Astrocyte (in vitro differentiated cells and primary cell): ENCODE measurements at regions not wholly inside any gene's neighbourhood (a gene's known extent, or its start where the extent isn't known, plus 50 kb on each side); places are given as distances from the start of the nearest gene placed in this dataset.

Source experiments
- DNase-seq: peaks from one replicate; pipeline ENCODE4 v3.0.0-alpha.2; 2010; ENCODE audit warnings: low read depth
- FAIRE-seq: peaks from 2 replicates; lab custom pipeline; 2011; peaks lifted over from hg19 to GRCh38; lab: Jason Lieb, UNC
- H2AFZ ChIP-seq: 2 replicates; pipeline ENCODE4 v1.6.0; 2012; ENCODE audit warnings: low read depth, low read length, inconsistent platforms
- H3K27ac ChIP-seq: 2 replicates; pipeline ENCODE4 v1.5.1; 2011; ENCODE audit warnings: low read depth, low read length, inconsistent platforms
- H3K27me3 ChIP-seq: 2 replicates; pipeline ENCODE4 v1.6.0; 2011; ENCODE audit warnings: low read length, inconsistent platforms; ENCODE audit not compliant: insufficient read depth
- H3K36me3 ChIP-seq: 2 replicates; pipeline ENCODE4 v1.5.1; 2011; ENCODE audit warnings: low read length, inconsistent platforms; ENCODE audit not compliant: insufficient read depth
- H3K4me1 ChIP-seq: 2 replicates; pipeline ENCODE4 v1.5.1; 2011; ENCODE audit warnings: low read length, inconsistent platforms; ENCODE audit not compliant: insufficient read depth
- H3K4me2 ChIP-seq: 2 replicates; pipeline ENCODE4 v1.6.0; 2012; ENCODE audit warnings: low read length, inconsistent platforms
- H3K4me3 ChIP-seq: 2 replicates; pipeline ENCODE4 v1.5.1; 2011; ENCODE audit warnings: low read depth, mild to moderate bottlenecking, low read length, inconsistent platforms; ENCODE audit not compliant: insufficient read depth
- H3K79me2 ChIP-seq: 2 replicates; pipeline ENCODE4 v1.6.0; 2012; ENCODE audit warnings: mild to moderate bottlenecking, low read length, inconsistent platforms; ENCODE audit not compliant: insufficient read depth
- H3K9ac ChIP-seq: 2 replicates; pipeline ENCODE4 v1.6.0; 2012; ENCODE audit warnings: mild to moderate bottlenecking, low read length, inconsistent platforms
- H3K9me3 ChIP-seq: 2 replicates; pipeline ENCODE4 v1.5.1; 2012; ENCODE audit warnings: low read depth, mild to moderate bottlenecking, low read length, inconsistent platforms; ENCODE audit not compliant: insufficient read depth
- H4K20me1 ChIP-seq: 2 replicates; pipeline ENCODE4 v1.6.0; 2012; ENCODE audit warnings: low read length, inconsistent platforms; ENCODE audit not compliant: insufficient read depth
- H3K27ac Mint-ChIP-seq: one replicate; pipeline ENCODE4 v1.8.0; 2021; ENCODE audit warnings: mild to moderate bottlenecking, mixed read lengths; ENCODE audit not compliant: unreplicated experiment
- H3K27me3 Mint-ChIP-seq: one replicate; pipeline ENCODE4 v1.8.0; 2021; ENCODE audit warnings: low read depth, mixed read lengths; ENCODE audit not compliant: unreplicated experiment
- H3K36me3 Mint-ChIP-seq: one replicate; pipeline ENCODE4 v1.8.0; 2021; ENCODE audit warnings: low read depth, mixed read lengths; ENCODE audit not compliant: unreplicated experiment
- H3K4me1 Mint-ChIP-seq: one replicate; pipeline ENCODE4 v1.8.0; 2021; ENCODE audit warnings: low read depth, mixed read lengths; ENCODE audit not compliant: unreplicated experiment
- H3K4me3 Mint-ChIP-seq: one replicate; pipeline ENCODE4 v1.8.0; 2021; ENCODE audit warnings: mild to moderate bottlenecking, moderate library complexity, mixed read lengths; ENCODE audit not compliant: unreplicated experiment
- H3K9me3 Mint-ChIP-seq: one replicate; pipeline ENCODE4 v1.8.0; 2021; ENCODE audit warnings: mild to moderate bottlenecking, mixed read lengths; ENCODE audit not compliant: unreplicated experiment
- EZH2 ChIP-seq: IDR thresholded peaks from 2 replicates; pipeline ENCODE4 v1.6.1; 2012; ENCODE audit warnings: mild to moderate bottlenecking, low read length, inconsistent platforms; ENCODE audit not compliant: insufficient read depth
- TF ChIP-seq, protein P1 (sequence below): IDR thresholded peaks from 2 replicates; pipeline ENCODE4 v1.5.1; 2011; ENCODE audit warnings: low read depth, mild to moderate bottlenecking, inconsistent platforms, low read length, moderate library complexity; ENCODE audit not compliant: insufficient read depth

DNA sequence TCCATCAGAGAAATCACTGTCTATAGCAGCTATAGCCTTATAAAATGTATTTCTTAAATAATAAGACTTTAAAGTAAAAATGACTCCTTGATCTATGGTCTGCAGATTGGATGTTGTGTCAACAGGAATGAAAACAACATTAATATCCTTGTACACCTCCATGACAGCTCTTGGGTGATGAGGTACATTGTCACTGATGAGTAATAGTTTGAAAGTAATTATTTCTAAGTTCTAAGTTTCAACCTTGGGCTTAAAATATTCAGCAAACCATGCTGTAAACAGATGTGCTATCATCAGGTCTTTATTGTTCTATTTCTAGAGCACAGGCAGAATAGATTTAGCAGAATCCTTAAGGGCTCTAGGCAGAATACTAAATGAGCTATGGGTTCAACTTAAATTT lies 568.2 kb upstream of the BCHE start:
- DNase-seq (no peak), FAIRE-seq (no peak)
- H3K36me3 ChIP-seq = no peaks in the 10 kb centered on the region
- Mint-ChIP-seq H3K4me3 (no peak overlapping the region), H3K4me1 (peaks cover 14% of the 10 kb centered on the region), H3K36me3 (no peaks in the 10 kb centered on the region), H3K27ac (no peak overlapping the region), H3K9me3 (no peaks in the 10 kb centered on the region), H3K27me3 (no peaks in the 10 kb centered on the region)
- no peak overlapping the region for H3K27ac ChIP-seq
- H3K4me1 ChIP-seq = no peaks in the 10 kb centered on the region
- no peak overlapping the region for H2AFZ ChIP-seq
- TF ChIP-seq, protein P1, sequence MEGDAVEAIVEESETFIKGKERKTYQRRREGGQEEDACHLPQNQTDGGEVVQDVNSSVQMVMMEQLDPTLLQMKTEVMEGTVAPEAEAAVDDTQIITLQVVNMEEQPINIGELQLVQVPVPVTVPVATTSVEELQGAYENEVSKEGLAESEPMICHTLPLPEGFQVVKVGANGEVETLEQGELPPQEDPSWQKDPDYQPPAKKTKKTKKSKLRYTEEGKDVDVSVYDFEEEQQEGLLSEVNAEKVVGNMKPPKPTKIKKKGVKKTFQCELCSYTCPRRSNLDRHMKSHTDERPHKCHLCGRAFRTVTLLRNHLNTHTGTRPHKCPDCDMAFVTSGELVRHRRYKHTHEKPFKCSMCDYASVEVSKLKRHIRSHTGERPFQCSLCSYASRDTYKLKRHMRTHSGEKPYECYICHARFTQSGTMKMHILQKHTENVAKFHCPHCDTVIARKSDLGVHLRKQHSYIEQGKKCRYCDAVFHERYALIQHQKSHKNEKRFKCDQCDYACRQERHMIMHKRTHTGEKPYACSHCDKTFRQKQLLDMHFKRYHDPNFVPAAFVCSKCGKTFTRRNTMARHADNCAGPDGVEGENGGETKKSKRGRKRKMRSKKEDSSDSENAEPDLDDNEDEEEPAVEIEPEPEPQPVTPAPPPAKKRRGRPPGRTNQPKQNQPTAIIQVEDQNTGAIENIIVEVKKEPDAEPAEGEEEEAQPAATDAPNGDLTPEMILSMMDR = no peak
- no peak for TF ChIP-seq EZH2
- H3K4me2 ChIP-seq = no peak overlapping the region
- H4K20me1 ChIP-seq = no peaks in the 10 kb centered on the region
- no peaks in the 10 kb centered on the region for H3K9me3 ChIP-seq
- no peak overlapping the region for H3K9ac ChIP-seq
- no peaks in the 10 kb centered on the region for H3K27me3 ChIP-seq
- H3K79me2 ChIP-seq = no peaks in the 10 kb centered on the region
- no peak overlapping the region for H3K4me3 ChIP-seq

DNA sequence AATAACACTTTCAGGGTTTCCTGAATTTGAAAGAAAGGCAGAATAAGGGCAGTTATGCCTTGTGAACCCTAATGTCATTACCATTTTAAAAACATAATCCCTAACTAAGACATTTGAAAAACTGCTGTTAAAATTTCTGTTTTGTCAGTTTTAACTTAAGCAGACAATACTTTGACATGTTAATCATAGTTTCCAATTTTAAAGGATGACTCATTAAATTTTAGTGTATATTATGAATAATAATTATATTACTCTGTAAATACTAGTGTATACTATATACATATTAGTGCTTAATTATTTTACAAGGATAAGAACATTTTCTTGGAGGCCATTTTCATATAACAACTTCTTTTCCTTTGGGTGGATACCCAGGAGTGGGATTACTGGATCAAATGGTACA lies 553.1 kb upstream of the BCHE start:
- no peak overlapping the region for H3K4me3 ChIP-seq
- no peaks in the 10 kb centered on the region for H3K9me3 ChIP-seq
- Mint-ChIP-seq H3K27ac (no peak overlapping the region), H3K36me3 (no peaks in the 10 kb centered on the region), H3K4me1 (peaks cover under 1% of the 10 kb centered on the region), H3K27me3 (no peaks in the 10 kb centered on the region), H3K4me3 (no peak overlapping the region), H3K9me3 (peaks cover 3% of the 10 kb centered on the region)
- no peaks in the 10 kb centered on the region for H3K79me2 ChIP-seq
- H3K36me3 ChIP-seq = no peaks in the 10 kb centered on the region
- H3K4me2 ChIP-seq = no peak overlapping the region
- H4K20me1 ChIP-seq = no peaks in the 10 kb centered on the region
- H3K27ac ChIP-seq = no peak overlapping the region
- TF ChIP-seq, protein P1 = no peak
- TF ChIP-seq EZH2 = no peak
- no peak overlapping the region for H2AFZ ChIP-seq
- no peak overlapping the region for H3K9ac ChIP-seq
- H3K4me1 ChIP-seq = no peaks in the 10 kb centered on the region
- H3K27me3 ChIP-seq = no peaks in the 10 kb centered on the region
- DNase-seq (no peak), FAIRE-seq (no peak)

DNA sequence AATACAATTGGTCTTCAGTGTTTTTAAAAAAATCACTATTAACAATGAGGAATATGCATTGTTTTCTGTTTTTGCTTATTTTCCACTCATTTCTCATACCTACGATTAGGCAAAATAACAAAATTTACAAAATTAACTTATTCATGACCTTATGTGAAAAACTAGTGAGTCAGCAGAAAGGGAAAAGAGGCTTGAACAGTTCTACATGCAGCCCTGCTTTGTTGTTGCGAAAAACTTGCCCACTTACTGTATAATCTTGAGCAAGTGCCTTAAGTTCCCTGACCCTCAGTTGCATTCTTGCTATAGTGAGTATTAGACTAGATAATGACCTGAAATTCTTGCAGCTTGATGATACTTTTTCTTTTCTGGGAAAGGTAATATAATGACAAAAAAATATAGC lies 551.1 kb upstream of the BCHE start:
- Mint-ChIP-seq H3K4me3 (no peak overlapping the region), H3K27ac (no peak overlapping the region), H3K9me3 (no peaks in the 10 kb centered on the region), H3K36me3 (no peaks in the 10 kb centered on the region), H3K27me3 (no peaks in the 10 kb centered on the region), H3K4me1 (peaks cover 2% of the 10 kb centered on the region)
- TF ChIP-seq, protein P1 = no peak
- no peak for TF ChIP-seq EZH2
- Histone ChIP-seq H3K4me1 (no peaks in the 10 kb centered on the region), H3K36me3 (no peaks in the 10 kb centered on the region), H3K79me2 (no peaks in the 10 kb centered on the region), H3K27me3 (no peaks in the 10 kb centered on the region), H3K9me3 (no peaks in the 10 kb centered on the region), H3K9ac (no peak overlapping the region), H4K20me1 (no peaks in the 10 kb centered on the region), H3K4me2 (no peak overlapping the region), H3K27ac (no peak overlapping the region), H3K4me3 (no peak overlapping the region), H2AFZ (no peak overlapping the region)
- DNase-seq (no peak), FAIRE-seq (no peak)
